SK-N-SH (cell line): ENCODE measurements at regions not wholly inside any gene's neighbourhood (a gene's known extent, or its start where the extent isn't known, plus 50 kb on each side); places are given as distances from the start of the nearest gene placed in this dataset.

ENCODE experiments used
- CTCF ChIP-seq: fragments of 200-600 bp; sonication (generic); IDR thresholded peaks from 2 replicates; pipeline ENCODE4 v1.6.1; 2017; ENCODE audit warnings: antibody characterized with exemption, mild to moderate bottlenecking, moderate library complexity
- EP300 ChIP-seq, 2 experiments: IDR thresholded peaks; 2 replicates each; pipeline versions ENCODE4 v1.4.0 to v1.6.1; 2012; ENCODE audit warnings: borderline replicate concordance in 1 of 2, low read depth in 1 of 2, low read length in 1 of 2
- EZH2phosphoT487 ChIP-seq: fragments of 200-600 bp; sonication (generic); IDR thresholded peaks from 2 replicates; pipeline ENCODE4 v1.6.1; 2017; ENCODE audit warnings: low read depth, mixed run types, mild to moderate bottlenecking, antibody characterized with exemption, moderate library complexity, borderline replicate concordance
- FOSL2 ChIP-seq: IDR thresholded peaks from 2 replicates; pipeline ENCODE4 v1.4.0; 2012; ENCODE audit warnings: low read depth, mild to moderate bottlenecking, moderate library complexity, borderline replicate concordance
- GATA2 ChIP-seq: sonication (generic); formaldehyde crosslinking; IDR thresholded peaks from 2 replicates; pipeline ENCODE4 v1.5.0; 2020; ENCODE audit warnings: mild to moderate bottlenecking, missing genetic modification reagents
- JUND ChIP-seq: IDR thresholded peaks from 2 replicates; pipeline ENCODE4 v1.4.0; 2012
- MAX ChIP-seq: IDR thresholded peaks from 2 replicates; pipeline ENCODE4 v1.4.0; 2012; ENCODE audit warnings: low read depth
- NRF1 ChIP-seq: IDR thresholded peaks from 2 replicates; pipeline ENCODE4 v1.6.1; 2012; ENCODE audit warnings: low read depth, mild to moderate bottlenecking, low read length
- POLR2AphosphoS5 ChIP-seq: IDR thresholded peaks from 2 replicates; pipeline ENCODE4 v1.6.1; 2012; ENCODE audit warnings: low read depth, low read length
- RAD21 ChIP-seq: IDR thresholded peaks from 2 replicates; pipeline ENCODE4 v1.6.1; 2012; ENCODE audit warnings: mild to moderate bottlenecking, low read length
- RCOR1 ChIP-seq: fragments of 150-350 bp; IDR thresholded peaks from 2 replicates; pipeline ENCODE4 v1.6.1; 2017; ENCODE audit warnings: antibody characterized with exemption, low read length
- RFX5 ChIP-seq: IDR thresholded peaks from 2 replicates; pipeline ENCODE4 v1.6.1; 2012; ENCODE audit warnings: mild to moderate bottlenecking, improper control_type of control experiment, low read length
- SIN3A ChIP-seq: IDR thresholded peaks from 2 replicates; pipeline ENCODE4 v1.6.1; 2012; ENCODE audit warnings: low read depth, mild to moderate bottlenecking, low read length, moderate library complexity, borderline replicate concordance
- TAF1 ChIP-seq: IDR thresholded peaks from 2 replicates; pipeline ENCODE4 v1.6.1; 2012; ENCODE audit warnings: low read depth, mild to moderate bottlenecking, low read length, moderate library complexity, borderline replicate concordance

GRCh38 chr7:130949550-130949949 lies 215.5 kb upstream of the KLF14 start:
- TF ChIP-seq FOSL2 = no peak
- no peak for TF ChIP-seq CTCF
- no peak for TF ChIP-seq EP300 (IDR thresholded peaks at IDR 0.05; ENCODE audit: borderline replicate concordance in 1 of 2, low read depth in 1 of 2, low read length in 1 of 2)
- TF ChIP-seq RCOR1 = no peak
- TF ChIP-seq EZH2phosphoT487 = no peak
- TF ChIP-seq RAD21 = no peak
- no peak for TF ChIP-seq NRF1
- TF ChIP-seq MAX = no peak
- TF ChIP-seq RFX5 = no peak
- no peak for TF ChIP-seq JUND
- TF ChIP-seq SIN3A = no peak
- TF ChIP-seq TAF1 = no peak
- TF ChIP-seq POLR2AphosphoS5 = no peak
- TF ChIP-seq GATA2 (CRISPR knock-in tag) = no peak
